HUDEP-2 (cell line): ENCODE measurements at regions not wholly inside any gene's neighbourhood (a gene's known extent, or its start where the extent isn't known, plus 50 kb on each side); places are given as distances from the start of the nearest gene placed in this dataset.

Experiments used
- DNase-seq, 76 experiments: peaks; one replicate each; lab custom pipeline; 2025; ENCODE audit not compliant: unreplicated experiment in 76 of 76; lab: John Stamatoyannopoulos, UW

DNA sequence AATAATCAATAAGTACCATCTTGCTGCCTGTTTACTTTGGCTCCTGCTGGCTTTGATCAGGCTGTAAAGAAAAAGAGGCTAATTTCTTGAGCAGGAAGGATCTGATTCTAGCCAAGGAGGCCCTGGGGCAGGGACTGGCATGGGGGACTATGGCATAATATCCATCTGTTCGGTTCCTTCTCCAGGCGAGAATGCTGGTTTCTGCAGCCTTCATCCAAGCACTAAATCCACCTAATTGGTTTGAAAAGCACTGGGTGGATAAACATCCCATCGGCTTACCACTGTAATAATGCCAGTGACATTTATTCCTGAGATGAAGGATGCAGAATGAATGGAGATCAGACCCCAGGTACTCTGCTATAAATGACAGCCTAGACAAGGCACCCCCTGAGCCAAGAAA is 180.0 kb upstream of the ASIC2 start:
- no peak for DNase-seq

DNA sequence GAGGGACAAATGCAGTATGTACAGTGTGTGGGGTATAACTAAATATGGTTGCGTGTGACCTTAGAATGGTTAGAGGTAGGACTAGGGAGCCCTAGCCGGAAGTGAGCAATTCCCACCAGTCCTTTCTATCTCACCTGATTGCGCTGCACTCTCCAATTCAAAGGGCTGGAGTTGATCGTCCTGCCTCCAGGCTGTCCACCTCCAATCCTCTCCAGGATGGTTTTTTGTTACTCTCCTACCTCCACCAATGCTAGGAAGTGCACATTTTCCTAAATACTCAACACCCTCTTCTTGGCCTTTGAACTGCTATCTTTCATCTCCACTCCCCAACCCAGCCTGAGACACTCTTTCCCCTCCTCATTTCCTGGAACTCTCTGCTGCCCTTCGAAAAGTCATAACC is 181.7 kb upstream of the ASIC2 start:
- no peak for DNase-seq

DNA sequence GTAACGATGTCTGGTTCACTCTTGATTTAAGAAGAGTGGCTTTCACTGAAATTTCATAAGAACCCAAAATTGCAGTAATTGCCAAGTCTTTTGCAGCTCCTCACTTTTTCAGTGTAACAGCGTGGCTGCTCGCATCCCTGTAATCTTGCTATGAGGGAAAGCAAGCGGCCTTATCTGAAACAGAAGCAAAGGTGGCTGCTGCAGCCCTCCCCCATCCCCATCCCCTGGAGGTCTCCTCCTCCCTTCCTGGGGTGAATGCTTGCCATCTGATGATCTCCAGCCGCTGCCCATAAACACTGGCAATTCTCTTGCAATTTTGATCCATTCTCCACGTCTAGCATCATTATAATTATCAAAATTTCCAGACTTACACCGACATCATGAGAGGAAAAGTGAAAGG is 182.5 kb upstream of the ASIC2 start:
- no peak for DNase-seq

DNA sequence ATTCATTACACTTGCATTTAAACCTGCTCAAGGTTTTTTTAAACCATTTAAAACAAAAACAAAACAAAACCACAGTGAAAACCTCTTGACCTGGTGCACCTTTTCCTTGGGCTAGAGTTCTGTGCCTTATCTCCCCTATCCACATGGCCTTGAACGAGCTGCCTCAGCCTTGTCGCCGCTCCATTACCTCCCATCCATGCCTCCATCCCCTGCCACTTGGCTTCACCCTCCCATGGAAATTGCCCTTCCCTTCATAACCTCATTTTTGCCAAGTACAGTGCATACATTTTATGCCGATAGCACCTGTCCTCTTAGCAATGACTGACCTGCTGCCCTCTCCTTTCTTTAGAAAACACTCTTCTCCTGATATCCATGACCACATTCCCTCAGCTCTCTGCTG is 188.6 kb upstream of the ASIC2 start:
- no peak for DNase-seq

DNA sequence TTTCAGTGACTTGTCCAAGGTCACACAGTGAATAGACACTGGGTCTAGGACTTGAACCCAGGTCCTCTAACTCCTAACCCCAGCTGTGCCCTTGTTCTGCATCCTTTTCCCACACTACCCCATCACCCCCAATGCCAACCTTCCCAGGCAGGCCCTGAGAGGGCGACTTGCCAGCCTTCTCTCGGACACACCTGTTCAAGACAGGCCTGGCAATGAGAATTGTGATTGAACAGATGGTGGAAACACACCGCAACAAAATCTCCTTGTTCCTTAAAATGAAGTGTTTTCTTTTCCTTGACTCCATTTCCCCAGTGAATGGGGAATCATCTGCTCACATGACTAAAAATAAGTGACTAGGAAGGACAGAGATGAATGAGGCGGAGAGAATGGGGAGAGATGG is 189.5 kb upstream of the ASIC2 start:
- DNase-seq, result no peak

DNA sequence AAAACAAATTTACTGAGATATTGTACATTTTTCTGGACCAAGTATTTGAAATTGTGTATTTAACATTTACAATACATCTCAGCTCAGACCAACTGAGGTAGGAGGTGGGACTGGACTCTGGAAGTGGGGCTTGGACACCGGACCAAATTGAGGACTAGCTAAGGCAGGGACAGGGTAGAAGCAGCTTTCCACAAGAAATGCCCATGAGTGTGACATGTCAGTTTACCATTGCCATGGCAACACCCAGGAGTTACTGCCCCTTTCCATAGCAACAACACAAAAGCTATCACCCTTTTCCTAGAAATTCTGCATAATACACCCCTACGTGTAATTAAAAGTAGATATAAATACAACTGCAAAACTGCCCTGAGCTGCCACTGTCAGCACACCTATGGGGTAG is 191.5 kb upstream of the ASIC2 start:
- DNase-seq, result no peak

DNA sequence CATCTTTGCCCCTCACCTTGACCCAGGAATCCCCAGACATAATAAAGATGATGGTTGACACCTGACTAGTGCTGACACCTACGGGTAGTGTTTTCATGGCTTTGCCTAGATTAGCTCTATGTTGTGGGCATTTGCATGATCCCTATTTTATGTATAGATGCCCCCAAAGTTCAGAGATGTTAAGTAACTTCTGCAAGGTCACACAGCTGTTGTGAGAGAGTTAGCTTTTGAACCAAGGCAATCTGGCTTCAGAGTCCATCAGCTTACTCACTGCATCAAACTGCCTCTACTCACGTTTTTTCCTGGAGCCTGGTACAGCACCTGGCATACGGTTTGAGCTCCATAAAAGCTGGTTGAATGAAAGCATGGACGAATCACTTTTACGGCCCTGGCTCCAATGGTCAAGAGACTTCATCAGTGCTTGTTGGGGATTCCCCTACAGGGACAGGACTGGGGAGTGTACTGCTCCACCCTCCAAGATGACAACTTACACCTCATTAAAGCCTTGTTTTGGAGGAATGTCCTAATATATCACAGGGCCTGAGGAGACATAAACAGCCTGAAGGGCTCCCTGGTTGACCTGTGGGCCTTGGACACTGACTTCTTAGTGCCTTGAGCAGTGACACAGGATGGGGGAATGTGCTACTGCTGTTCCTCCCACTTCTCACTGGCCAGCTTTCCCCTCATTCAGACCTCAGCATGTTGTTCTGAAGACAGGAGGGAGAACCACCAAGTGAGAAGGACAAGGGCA is 193.2 kb upstream of the ASIC2 start:
- no peak for DNase-seq

DNA sequence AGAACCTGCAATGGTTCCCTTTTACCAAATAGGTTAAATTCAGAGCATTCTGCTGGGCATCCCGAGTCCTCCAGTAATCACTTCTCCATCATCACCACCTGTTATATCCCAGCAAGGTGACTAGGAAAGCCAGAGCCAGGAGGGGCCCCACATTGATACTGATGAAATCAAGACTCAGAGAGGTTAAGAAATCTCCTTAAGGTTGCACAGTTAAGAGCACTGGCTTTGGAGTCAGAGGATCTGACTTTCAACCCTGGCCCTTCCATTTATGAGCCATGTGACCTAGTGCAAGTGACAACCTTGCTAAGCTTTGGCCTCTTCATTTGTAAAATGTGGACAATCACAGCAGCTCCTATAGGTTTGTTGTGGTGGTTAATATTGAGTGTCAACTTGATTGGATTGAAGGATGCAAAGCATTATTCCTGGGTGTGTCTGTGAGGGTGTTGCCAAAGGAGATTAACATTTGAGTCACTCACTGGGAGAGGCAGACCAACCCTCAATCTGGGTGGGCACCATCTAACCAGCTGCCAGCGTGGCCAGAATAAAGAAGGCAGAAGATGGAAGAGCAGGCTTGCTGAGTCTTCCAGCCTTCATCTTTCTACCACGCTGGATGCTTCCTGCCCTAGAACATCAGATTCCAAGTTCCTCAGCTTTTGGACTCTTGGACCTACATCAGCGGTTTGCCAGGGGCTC is 194.2 kb upstream of the ASIC2 start:
- no peak for DNase-seq

DNA sequence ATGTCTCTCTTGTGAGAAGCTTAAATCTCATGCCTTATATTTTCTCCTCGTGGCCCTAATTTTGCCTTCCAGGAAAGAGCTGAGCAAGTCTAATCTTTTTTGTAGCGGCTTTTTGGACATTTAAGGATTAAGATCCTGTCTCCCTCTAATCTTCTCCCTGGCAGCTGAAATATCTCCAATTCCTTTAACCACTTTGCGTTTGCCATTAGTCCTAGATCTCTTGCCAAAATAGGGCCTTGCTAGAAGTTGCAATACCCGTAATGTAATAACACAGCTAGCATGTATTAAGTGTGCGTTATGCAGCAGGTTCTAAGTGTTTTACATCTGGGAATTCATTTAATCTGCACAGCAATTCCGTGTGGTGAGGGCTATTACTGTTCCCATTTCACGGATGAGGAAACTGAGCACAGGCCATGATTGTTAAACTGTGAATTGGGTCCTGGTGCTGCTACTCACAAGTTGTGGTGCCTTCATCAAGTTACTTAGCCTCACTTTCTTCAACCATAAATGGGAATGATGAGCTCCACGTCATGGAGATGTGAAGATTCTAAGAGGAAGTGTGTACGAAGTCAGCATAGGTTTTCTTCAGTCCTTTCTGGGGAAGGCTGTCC is 198.9 kb upstream of the ASIC2 start:
- no peak for DNase-seq

DNA sequence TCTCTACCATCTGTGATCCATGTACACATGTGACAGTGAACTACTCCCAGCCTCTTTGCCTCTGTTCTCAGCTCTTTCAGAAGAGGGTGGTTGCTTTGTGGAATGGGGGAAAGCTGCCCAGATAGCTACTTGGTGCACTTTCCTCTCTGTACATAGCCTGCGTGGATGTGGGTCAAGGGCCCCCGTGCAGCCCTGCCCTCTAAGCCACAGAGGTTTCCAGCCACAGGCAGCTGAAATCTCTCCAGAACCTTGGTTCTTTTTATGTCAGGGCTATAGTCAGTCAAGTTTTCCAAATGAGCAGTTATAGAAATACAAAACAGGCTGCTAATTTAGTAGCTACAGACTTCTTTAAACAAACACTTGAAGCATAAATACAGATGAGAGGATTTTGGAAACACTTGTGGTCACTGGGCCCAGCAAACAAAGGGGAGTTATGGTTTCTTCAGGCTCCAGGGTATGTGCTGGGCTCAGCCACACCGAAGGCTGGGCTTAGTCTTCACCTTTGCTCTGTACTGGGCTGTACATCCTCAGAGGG is 199.7 kb upstream of the ASIC2 start:
- no peak for DNase-seq

DNA sequence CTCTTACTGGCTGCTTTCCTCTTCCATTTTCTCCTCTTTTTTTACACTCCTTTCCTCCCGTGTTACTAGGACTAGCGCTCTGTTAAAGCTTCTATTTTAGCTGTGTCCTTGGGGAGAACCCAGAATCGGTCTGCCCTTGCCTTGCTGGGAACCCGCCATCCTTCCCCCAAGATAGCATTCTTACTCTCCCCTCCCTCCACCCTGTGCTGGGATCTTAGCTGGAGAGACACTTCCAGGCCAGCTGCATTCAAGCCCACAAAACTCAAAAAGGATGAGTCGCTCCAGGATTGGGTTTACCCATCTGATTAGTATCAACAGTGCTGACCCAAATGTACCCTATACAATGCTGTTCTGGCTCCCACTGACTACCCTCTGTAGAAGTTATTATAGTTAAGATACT is 200.5 kb upstream of the ASIC2 start:
- DNase-seq, result no peak

DNA sequence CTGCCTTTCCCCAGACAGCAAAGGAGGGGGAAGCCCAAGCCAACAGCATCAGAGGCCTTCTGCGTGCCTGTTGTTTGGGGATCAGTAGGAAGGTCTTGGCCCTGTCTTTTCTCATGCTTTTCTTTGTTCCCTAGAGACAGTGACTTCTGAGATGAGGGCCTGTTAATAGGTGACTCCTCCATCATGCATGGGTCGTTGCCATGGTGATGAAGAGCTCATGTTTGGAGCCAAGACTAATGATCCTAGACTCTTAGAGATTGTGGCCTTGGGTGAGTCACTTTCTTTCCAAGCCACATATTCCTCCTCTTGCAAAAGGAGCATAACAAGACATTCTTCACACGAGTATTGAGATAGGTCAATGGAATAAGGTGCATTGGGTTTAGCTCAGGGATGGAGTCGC is 201.1 kb upstream of the ASIC2 start:
- DNase-seq, result no peak

DNA sequence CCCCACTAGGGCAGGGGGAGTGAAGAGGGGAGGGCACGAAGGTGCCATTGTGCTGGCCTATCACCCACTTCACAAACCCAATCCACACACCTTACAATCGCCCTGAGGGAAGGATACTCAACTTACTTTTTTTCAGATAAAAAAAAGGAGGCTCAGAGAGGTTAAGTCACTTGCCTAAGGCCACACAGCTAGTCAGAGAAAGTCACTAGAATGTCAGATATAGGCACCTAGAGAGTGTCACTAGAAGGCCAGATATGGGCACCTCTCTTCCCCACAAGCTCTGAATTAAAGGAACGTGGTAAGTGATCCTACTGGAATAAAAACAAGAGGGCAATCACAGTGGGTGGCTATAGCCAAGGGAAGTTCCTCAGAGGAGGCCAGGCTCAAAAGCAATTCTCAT is 204.5 kb upstream of the ASIC2 start:
- DNase-seq, result no peak

DNA sequence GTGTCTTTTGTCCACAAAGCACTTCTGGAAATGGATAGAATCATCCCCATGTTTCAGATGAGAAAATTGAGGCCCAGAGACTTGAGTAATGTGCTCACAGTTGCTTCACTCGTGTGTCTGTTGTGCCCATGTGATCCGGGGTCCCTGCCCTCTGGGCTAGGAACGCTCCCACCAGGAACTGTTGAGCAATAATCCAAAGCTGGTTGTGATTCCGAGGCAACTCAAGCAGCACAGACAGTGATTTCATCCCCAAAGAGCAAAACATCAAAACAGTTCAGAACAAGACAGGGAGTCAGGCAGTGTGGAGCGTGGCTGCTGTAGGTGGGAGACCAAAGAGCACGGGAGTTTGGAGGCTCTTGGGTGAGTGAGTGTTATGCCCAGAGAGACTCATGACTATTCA is 205.0 kb upstream of the ASIC2 start:
- DNase-seq, result no peak

DNA sequence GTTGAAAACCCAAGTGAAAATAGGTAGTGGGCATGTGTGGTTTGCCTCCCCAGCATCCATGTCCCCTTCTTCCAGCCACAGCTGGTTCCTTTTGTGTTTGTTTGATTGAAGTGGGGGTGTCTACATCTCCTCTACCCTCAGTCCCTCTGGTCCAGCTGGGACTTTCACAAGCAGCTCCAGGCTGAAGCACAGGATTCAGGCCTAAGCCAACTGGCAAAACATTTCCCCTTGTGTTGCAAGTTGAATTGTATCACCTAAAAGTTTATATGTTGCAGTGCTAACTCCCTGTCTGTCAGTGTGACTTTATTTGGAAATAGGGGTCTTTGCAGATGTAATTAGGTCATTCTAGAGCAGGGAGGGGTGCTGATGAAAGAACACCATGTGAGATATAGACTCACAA is 205.9 kb upstream of the ASIC2 start:
- DNase-seq, result no peak

DNA sequence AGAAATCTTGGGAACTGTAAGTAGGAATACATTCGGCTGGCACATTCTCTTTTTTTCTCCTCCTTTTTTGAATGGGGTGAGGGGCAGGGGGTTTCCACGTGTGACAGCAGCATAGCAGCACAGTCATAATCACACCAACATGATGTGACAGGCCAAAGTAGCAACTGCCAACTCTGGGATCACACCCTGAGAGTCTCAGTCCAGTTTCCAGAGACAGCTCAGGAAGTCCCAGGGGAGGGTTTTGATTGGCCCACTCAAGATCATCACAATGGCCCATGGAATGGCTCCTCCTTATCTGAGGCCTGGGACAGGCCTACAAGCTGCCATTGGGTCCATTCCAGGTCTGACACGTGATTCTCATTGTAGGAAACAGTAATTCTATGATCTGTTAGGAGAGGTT is 207.1 kb upstream of the ASIC2 start:
- DNase-seq, result peak in 1 of 76 experiments; percentile 4

DNA sequence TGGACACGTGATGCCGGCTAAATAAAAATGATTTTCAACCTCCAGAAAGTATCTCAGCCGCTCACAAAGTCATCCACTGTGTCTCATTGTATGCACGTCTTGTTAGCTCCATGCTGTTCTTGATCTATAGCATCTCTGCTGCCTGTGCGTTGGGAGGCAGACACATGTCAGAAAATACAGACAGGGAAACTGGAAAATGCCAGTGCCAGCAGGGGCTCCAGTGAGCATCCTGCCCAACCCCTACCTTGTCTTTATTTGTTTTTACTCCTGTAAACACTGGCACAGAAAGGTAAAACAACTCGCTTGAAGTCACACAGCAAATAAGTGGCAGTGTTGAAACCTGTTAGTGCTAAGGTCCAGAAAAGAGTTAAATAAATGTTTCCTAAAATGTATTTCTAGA is 208.1 kb upstream of the ASIC2 start:
- DNase-seq, result no peak

DNA sequence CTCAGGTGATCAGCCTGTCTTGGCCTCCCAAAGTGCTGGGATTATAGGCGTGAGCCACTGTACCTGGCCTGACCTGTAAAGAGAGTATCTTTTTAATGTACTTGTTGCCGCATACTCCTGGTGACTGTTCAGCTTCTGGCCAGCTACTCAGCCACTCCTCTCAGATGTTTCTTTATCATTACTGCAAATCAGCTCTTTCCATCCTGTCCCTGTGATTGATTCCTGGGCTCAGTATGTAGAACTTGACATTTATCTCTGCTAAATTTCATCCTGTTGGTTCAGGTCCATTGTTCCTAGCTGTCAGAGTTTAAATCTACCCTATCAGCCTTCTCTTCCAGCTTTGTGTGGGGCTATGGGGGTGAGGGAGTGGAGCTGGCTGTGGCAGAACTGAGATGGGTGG is 211.5 kb upstream of the ASIC2 start:
- no peak for DNase-seq

DNA sequence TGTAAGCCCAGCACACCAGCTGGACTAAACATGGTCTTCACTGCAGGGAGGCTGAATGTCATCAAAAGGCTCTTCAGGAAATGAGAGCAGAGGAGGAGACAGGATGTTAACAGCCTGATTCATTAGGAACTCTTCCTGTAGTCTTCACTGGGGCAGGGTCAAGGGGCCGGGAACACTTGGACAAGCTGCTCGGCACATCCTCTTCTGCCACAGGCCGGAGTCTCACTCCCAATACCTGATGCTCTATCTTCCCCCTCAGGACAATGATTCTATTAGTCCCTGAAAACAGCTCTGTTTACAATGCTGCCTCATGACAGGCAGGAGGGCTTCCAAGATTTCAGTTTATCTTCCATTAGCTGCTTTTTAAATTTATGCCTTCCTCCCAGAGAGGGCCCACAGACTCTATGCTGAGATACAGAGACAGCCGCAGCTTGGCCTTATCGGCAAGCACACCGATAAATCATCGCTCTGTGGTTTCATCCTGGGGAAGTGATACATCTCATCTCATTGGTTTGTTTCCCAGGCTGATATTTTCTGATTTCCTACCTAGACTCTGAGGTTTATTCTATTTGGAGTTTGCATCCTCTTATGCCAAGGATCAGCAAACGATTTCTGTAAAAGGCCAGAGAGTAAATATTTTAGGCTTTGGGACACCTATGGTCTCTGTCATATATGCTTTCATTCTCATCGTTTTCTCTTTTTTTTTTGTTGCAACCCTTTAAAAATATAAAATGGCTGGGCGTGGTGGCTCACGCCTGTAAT is 214.0 kb upstream of the ASIC2 start:
- DNase-seq, result peak in 2 of 76 experiments; percentile 1 to 5

DNA sequence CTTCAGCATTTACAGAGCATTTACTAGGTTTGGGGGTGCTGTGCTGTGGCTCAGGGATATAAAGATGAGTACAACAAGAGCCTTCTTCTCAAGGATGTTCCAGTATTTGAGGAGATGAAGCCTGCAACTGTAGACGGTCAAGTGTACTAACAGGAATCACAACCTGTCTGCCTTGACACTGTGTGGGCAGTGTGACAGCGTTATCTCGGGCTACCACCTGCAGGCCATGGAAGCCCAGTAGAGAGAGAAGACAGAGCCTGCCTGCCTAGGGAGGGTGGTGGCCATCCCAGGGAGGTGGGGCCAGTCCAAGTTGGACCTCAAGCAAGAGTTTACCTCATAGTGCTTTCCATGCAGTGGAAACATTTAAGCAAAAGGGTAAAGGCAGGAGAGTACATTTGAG is 215.1 kb upstream of the ASIC2 start:
- peak in 4 of 76 experiments; percentile 1 to 32 (median 10) for DNase-seq

DNA sequence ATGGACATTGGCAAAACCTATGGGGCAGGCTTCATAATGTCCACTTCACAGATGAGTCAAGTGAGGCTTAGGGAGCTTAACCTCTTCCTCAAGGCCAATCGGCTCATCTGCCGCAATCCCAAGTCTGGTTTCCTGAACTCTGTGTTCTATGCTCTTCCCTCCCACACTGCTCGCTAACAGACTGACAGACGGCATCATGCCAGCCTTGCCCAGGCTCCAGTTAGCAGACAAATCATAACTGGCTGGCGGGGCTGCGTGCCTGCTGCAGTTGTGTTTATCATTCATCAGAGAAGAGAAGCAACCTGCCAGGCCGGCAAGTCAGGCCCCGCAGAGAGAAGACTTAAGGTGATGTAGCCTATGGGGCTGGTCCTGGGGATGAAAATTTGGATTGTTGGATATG is 216.2 kb upstream of the ASIC2 start:
- DNase-seq, result no peak
